GM19035 (cell line): ENCODE measurements at regions not wholly inside any gene's neighbourhood (a gene's known extent, or its start where the extent isn't known, plus 50 kb on each side); places are given as distances from the start of the nearest gene placed in this dataset.
"Not testable (repeated sequence)": the region's sequence is repeated elsewhere in the genome, so short reads cannot be mapped to it uniquely, and the experiment has no call there.

Experiments
- ATAC-seq: cut with Tn5 transposase; IDR thresholded peaks from one replicate; pipeline ENCODE4 v1.9.1; 2021; ENCODE audit not compliant: unreplicated experiment

GRCh38 chr4:15336410-15337167, 91.2 kb upstream of the C1QTNF7 start:
- ATAC-seq = no peak

GRCh38 chr4:15337168-15337657, 90.6 kb upstream of the C1QTNF7 start:
- ATAC-seq = not testable (repeated sequence)

- no peak for ATAC-seq
Measured at GRCh38 chr4:15339737-15340136, 88.1 kb upstream of the C1QTNF7 start.

GRCh38 chr4:15340332-15340731, 87.5 kb upstream of the C1QTNF7 start:
- ATAC-seq = no peak

DNA sequence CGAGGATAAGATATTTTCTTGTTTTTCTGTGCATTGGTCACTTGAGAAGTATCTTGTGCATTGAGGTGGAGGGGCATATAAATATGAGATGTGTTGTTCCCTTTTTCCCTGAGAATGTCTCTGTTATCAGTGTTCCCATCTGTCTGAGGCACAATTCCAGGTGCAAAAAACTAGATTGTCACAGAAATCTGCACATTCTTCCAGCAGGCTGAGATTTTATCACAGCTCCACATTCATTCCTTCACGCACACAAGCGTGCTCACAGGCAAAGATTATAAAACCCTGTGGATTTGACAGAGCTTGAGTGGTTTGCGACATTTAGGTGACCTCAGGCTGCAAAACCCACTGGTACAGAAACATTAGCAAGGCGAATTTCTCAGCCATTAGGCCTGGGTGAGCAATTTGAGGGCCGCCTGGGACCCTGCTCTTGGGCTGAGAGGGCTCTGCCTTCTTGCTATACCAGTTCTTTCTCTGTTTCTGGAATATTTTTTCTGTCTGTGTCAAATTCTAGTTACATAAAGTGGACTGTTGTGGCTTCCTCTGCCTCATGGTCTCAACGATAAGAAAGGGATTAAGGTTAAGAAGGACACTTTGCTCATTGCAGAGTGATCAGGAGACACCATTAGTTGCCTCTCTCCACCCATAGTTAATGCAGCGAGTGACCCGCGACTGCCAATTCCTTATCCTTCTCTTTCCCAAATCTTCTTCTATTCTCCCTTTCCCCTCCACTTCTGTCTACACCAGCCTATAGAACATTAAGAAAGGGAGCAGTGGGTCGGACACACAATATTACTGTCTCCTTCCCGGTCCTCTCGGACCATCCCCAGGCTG, 86.7 kb upstream of the C1QTNF7 start:
- ATAC-seq = no peak

- no peak for ATAC-seq
Measured at GRCh38 chr4:15341733-15342300, 86.0 kb upstream of the C1QTNF7 start.

- no peak for ATAC-seq
Measured at GRCh38 chr4:15343000-15343399, 84.8 kb upstream of the C1QTNF7 start.

DNA sequence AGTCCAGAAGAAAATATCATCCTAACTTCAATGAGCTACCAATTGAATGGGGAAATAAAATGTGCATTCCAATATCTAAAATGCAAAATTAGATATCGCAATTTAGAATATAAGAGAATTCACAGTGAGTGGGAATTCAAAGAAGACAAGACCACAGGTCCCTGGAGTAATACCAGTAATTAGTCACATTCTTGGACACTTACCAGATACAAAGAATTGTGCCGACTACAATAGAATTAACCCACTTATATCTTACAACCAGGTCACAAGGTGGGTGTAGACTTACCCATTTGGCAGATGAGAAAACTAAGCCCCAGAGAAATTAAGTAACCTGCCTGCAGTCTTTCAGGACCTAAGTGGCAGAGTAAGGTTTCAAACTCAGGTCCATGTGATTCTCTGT, 84.3 kb upstream of the C1QTNF7 start:
- ATAC-seq = no peak

- no peak for ATAC-seq
Measured at GRCh38 chr4:15344041-15344440, 83.8 kb upstream of the C1QTNF7 start.

DNA sequence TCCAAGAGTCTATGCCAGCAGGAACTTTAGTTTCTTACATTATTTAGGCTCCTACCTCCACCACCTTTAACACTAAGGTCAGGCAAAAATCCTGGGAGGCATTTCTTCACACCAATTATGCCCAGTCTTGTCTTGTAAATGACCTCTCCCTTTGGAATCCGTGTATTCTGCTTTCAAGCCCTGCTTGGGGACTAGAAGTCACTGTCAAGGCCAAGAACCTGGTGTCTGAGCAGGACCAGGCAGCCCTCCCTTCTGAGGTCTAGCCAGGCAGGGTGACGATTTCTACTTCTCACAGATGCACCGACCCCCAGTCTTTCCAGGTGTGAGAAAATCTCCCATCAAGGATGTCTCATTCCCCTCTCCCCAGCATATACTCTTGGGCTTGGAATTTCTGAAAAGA, 82.7 kb upstream of the C1QTNF7 start:
- ATAC-seq = no peak

DNA sequence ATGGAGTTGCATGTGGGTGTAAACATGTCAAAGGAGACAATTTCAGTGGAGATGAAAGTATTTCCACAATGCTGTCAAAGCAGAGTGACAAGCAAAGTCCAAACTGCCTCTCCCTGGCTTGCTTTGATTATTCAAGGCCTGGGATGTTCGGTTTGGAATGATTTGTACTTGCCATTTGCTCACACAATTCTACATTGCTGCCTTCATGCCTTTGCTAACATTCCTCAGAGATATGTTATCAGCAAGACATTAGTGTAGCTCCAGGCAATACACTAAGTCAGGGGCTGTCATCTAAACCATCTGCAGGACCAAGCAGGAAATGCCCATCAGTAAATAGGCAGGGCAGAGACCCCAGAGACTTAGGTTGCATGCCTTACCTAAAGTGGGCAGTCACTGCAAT, 79.6 kb upstream of the C1QTNF7 start:
- no peak for ATAC-seq

- no peak for ATAC-seq
Measured at GRCh38 chr4:15348695-15349094, 79.1 kb upstream of the C1QTNF7 start.

- no peak for ATAC-seq
Measured at GRCh38 chr4:15349531-15349935, 78.3 kb upstream of the C1QTNF7 start.

DNA sequence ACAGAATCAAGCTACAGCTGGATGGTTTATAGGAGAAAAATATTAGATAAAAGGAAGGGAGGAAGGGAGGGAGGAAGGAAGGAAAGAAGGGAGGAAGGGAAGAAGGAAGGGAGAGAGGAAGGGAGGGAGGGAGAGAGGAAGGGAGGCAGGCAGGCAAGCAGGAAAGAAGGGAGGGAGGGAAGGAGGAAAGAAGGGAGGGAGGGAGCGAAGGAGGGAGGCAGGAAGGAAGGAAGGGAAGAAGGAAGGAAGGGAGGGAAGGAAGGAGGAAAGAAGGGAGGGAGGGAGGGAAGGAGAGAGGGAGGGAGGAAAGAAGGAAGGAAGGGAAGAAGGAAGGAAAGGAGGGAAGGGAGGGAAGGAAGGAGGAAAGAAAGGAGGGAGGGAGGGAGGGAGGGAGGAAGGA, 77.9 kb upstream of the C1QTNF7 start:
- ATAC-seq = no peak

DNA sequence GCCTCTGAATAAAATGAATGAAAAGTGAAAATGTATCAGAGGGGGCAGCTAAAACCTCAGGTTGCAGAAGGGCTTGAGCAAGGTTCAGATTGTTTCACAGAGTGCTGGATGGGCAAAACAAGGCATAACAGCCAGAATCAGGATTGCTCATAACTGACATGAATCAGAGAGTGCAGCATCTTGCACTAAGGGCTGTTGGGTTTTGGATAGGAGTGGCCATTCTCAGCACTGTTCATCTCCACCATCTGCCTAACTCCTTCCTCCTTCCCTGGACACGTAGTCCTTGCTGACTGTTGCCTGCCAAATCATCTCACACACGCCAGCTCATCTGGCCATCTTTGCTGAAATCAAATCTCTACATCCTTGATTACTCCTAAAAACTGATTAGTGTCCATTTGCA, 75.3 kb upstream of the C1QTNF7 start:
- no peak for ATAC-seq

DNA sequence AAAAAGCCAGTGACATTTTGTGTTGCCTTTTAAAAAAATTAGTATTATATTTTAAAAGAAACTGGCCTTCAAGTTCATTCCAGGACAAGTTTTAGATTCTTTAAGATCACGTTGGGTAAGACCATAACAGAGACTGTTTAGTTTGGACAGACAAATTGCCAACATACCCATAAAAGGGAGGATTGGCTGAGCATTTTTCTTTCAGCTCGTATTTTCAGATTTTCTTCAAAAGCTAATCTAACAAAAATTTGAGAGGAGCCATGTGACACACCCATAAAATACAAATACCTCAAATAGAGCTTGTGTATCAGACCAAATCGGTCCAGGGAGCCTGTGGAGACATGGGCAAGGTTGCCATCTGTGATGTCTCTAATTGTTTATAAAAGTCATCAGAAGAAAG, 74.6 kb upstream of the C1QTNF7 start:
- no peak for ATAC-seq

GRCh38 chr4:15354371-15355297, 73.2 kb upstream of the C1QTNF7 start:
- no peak for ATAC-seq

DNA sequence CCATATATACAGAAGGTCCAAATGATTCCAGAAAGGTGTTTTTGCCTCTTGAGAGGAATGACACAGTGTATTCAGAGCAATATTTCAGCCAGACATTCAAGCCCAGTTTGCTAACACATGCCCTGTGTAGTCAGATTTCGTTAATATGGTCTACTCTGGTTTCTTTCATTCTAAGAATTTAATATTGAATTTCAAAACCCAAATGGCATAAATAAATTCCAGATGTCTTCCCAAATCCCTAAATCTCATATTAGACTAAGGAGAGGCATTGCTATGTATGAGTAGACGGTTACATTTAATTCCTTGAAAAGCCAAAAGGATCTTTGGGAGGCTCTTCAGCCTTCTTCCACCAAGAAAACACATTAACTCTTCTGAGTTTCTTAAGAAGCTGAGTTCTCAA, 66.3 kb upstream of the C1QTNF7 start:
- no peak for ATAC-seq

GRCh38 chr4:15362541-15362940, 65.3 kb upstream of the C1QTNF7 start:
- ATAC-seq = no peak

DNA sequence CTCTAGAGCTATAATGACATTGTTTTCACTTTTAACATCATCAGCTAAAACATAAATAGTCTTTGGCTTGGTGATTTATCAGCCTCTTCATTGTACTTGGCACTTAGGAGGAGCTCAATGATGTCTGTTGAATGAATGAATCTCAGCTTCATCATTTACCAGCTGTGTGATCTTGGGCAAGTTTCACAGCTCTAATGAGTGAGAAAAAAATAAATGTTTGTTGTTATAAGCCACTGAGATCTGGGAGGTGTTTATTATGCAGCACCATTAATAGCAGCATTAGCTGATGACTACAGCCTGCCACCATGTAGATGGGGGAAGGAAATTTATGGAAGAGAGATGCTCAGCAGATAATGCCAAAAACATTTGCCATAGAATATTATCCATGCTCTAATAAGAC, 63.6 kb upstream of the C1QTNF7 start:
- ATAC-seq = no peak

GRCh38 chr4:15365641-15366040, 62.2 kb upstream of the C1QTNF7 start:
- ATAC-seq = no peak
